Ishikawa (cell line): ENCODE measurements at regions not wholly inside any gene's neighbourhood (a gene's known extent, or its start where the extent isn't known, plus 50 kb on each side); places are given as distances from the start of the nearest gene placed in this dataset.

Experiments used
- CREB1 ChIP-seq: IDR thresholded peaks from 2 replicates; pipeline ENCODE4 v1.6.1; 2012; ENCODE audit warnings: low read depth
- EP300 ChIP-seq: IDR thresholded peaks from 2 replicates; pipeline ENCODE4 v1.6.1; 2012; ENCODE audit warnings: borderline replicate concordance
- NFIC ChIP-seq: IDR thresholded peaks from 2 replicates; pipeline ENCODE4 v1.6.1; 2012
- RAD21 ChIP-seq: IDR thresholded peaks from 2 replicates; pipeline ENCODE4 v1.6.1; 2012; ENCODE audit warnings: low read depth
- YY1 ChIP-seq: IDR thresholded peaks from 2 replicates; pipeline ENCODE4 v1.6.1; 2012; ENCODE audit warnings: low read depth
- TF ChIP-seq, protein P1 (sequence below): IDR thresholded peaks from 2 replicates; pipeline ENCODE4 v1.6.1; 2012
- TF ChIP-seq, protein P2 (sequence below): IDR thresholded peaks from 2 replicates; pipeline ENCODE4 v1.6.1; 2012; ENCODE audit warnings: low read depth, mild to moderate bottlenecking
- TF ChIP-seq, protein P3 (sequence below): IDR thresholded peaks from 2 replicates; pipeline ENCODE4 v1.6.1; 2012

DNA sequence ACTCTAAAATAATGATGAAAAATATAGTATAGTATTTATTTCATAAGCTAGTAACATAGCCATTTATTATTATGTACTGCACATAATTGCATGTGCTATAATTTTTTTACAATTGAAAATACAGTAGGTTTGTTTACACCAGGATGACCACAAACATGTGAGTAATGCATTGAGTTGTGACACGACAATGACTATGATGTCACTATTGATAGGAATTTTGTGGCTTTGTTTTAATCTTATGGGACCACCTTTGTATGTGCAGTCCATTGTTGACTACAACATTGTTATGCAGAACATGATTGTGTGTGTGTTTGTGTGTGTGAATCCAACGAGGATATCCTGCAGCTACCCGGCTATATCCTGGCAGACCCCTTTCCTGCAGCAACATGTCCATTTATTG, 372.2 kb upstream of the MCTP2 start:
- TF ChIP-seq YY1 (no peak), RAD21 (no peak), EP300 (no peak), CREB1 (no peak), NFIC (no peak)
- TF ChIP-seq, protein P1, sequence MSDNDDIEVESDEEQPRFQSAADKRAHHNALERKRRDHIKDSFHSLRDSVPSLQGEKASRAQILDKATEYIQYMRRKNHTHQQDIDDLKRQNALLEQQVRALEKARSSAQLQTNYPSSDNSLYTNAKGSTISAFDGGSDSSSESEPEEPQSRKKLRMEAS, result no peak
- TF ChIP-seq, protein P2, sequence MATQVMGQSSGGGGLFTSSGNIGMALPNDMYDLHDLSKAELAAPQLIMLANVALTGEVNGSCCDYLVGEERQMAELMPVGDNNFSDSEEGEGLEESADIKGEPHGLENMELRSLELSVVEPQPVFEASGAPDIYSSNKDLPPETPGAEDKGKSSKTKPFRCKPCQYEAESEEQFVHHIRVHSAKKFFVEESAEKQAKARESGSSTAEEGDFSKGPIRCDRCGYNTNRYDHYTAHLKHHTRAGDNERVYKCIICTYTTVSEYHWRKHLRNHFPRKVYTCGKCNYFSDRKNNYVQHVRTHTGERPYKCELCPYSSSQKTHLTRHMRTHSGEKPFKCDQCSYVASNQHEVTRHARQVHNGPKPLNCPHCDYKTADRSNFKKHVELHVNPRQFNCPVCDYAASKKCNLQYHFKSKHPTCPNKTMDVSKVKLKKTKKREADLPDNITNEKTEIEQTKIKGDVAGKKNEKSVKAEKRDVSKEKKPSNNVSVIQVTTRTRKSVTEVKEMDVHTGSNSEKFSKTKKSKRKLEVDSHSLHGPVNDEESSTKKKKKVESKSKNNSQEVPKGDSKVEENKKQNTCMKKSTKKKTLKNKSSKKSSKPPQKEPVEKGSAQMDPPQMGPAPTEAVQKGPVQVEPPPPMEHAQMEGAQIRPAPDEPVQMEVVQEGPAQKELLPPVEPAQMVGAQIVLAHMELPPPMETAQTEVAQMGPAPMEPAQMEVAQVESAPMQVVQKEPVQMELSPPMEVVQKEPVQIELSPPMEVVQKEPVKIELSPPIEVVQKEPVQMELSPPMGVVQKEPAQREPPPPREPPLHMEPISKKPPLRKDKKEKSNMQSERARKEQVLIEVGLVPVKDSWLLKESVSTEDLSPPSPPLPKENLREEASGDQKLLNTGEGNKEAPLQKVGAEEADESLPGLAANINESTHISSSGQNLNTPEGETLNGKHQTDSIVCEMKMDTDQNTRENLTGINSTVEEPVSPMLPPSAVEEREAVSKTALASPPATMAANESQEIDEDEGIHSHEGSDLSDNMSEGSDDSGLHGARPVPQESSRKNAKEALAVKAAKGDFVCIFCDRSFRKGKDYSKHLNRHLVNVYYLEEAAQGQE, result no peak
- TF ChIP-seq, protein P3, sequence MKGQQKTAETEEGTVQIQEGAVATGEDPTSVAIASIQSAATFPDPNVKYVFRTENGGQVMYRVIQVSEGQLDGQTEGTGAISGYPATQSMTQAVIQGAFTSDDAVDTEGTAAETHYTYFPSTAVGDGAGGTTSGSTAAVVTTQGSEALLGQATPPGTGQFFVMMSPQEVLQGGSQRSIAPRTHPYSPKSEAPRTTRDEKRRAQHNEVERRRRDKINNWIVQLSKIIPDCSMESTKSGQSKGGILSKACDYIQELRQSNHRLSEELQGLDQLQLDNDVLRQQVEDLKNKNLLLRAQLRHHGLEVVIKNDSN, result no peak
